Ramos (cell line): ENCODE measurements at regions not wholly inside any gene's neighbourhood (a gene's known extent, or its start where the extent isn't known, plus 50 kb on each side); places are given as distances from the start of the nearest gene placed in this dataset.

Experiments used
- in situ Hi-C: fragments of 300-500 bp; cut with MboI; formaldehyde crosslinking; loops from one replicate; pipeline ENCODE4 v1.14.3; 2022; ENCODE audit warnings: low sequenced_read_pairs; ENCODE audit not compliant: unreplicated experiment

- in situ Hi-C loops = no loop called here
Observed at GRCh38 chr15:39299486-39300267, 281.2 kb upstream of the THBS1 start.

DNA sequence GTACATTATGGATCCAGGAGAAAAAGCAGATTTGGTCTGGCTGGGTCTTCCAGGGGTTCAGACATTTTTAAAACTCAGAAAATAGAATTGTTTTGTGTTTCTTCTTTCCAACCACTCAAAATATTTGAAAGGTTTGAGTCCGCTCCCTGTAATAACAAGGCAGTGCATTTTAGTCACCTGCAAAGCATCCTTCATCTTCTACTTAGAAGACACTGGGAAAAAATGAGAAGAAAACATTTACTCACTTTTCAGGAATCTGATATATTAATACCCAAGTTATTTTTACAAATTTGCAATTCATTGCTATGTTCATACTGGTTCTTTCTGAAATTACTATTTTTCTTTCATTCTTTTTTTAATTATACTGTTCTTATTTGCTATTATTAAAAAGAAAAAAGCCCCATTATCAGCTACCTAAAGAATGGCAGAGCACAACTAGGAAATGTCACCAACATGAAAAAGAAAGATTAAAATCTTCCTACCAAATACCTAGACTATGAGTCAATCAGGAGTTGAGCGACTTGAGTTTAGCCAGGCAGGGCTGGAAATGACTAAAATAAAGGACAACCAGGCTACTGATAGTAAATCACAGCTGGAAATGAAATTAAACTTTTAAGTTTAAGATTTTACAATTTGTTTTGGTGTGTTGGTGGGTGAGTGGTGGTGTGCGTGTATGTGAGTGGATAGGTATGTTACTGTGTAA, 280.3 kb upstream of the THBS1 start:
- in situ Hi-C loops = no loop called here

DNA sequence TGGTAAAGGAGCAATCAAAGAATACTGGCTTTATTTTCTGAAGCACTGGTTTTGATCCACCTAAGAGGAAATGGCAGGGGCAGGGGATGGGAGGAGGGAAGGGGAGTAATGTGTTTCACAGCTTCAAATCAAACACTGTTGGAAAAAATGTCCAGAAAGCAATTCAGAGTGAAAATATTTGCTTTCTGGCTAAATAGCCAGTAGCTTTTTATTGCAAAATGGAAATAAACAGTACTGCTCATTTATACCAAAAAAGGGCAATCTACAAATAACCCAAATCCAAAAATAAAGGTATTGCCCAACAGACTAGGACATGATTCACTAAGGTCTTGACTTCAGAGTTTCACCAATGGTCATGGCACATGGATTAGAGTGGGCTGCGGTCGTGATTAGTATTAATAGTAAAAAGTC, 279.3 kb upstream of the THBS1 start:
- in situ Hi-C loops = no loop called here

DNA sequence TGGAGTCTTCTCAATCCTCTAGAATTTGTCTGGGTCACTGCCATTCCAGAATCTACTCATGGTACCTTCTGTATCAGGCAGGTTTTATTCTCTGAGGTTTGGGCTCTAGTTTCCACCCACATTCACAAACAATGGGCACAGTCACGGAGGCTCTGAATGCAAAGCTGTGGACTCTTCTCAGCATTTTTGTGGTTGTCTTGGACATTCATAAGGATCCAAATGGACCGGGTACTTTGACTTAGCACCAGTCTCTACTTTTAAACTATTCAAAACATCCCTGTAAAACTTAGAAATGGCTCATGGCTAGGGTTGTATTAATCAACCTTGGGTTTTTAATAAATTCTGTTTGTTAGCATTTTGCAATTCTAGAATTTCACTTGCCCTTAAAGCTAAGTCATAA, 277.9 kb upstream of the THBS1 start:
- in situ Hi-C loops = no loop called here

DNA sequence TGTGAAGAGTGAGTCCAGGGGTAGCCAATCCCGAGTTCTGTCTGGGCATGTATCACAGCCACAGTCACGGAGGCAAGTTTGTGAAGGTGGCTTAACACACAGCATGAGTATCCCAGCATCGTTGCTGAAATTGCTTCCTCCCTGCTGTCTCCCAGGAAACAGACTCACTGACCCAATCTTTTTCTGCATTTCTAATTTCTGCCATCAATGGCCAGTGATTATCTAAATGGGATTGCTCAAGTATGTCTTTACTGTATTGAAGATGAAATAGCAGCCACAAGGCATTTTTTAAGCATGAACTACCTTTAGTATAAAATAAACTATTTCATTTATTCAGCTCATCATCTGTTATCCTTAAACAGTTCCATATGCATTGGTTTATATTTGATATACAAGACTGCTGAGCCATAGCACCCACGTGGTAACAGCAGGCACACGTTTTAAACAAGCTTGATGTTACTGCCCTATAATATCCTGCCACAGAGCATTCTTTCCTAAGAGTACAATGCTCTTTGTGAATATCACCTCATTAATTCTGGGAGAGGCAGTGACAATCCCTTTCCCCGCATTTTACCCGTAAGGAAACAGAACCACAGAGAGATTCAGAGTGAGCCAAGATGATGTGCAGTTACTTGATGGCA, 276.6 kb upstream of the THBS1 start:
- in situ Hi-C loops = no loop called here

DNA sequence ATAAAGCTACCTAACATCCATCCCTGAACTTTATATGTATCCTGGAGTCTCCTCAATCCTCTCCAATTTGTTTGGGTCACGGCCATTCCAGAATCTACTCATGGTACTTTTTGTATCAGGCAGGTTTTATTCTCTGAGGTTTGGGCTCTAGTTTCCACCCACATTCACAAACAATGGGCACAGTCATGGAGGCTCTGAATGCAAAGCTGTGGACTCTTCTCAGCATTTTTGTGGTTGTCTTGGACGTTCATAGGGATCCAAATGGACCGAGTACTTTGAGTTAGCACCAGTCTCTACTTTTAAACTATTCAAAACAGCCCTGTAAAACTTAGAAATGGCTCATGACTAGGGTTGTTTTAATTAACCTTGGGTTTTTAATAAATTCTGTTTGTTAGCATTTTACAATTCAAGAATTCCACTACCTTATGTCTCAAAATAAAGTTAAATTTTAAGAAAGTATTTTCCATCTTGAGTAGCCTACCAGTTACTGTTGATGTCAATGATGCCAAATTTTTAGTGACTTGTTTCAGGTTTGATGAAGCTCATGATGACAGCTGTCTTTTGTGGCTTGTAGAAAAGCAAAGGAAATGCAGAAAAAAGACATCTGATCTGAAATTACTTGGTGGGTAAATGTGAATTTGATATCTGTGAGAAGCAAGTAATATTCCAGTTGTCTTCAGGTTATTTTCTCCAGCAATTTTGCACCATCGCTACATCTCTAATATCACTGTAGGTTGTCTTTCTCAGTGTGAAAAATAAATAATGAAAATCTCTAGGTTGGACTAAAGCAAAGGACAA, 275.7 kb upstream of the THBS1 start:
- in situ Hi-C loops = no loop called here

DNA sequence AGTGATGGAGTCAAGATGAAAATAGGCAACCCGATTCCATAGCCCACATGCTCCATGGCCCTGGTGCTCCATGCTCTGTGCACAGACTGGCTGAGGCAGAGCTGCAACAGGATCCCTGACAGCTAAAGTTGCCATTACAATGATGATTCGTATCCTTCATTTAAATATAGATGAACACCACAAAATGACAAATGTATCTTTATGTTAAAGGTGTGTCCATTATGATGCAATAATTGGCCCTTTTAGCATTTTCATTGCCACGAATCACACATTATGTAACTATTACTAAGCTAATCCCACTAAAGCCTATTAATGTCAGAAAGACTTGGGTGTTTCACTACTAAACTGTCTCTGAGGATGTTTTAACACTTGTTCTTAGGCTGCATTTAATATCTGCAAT, 270.2 kb upstream of the THBS1 start:
- in situ Hi-C loops = no loop called here

GRCh38 chr15:39312984-39313383, 267.9 kb upstream of the THBS1 start:
- in situ Hi-C loops = no loop called here

DNA sequence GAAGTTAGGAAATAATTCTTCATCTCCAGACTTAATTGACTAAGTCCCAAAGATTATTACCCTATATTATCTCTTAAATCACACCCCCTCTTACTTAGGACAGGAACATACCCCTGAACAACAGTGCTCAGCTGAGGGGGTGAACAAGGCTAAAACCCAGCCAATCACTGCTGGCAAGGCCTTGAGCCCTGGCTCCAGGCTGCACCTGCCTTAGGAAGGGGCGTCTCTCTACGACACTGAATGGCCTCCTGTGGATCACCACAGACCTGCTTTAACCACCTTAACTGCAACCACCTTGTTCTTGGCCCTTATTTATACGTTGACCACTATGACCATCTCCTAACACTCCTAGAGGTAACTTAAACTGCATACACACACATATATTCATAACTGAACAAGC, 267.4 kb upstream of the THBS1 start:
- in situ Hi-C loops = no loop called here

DNA sequence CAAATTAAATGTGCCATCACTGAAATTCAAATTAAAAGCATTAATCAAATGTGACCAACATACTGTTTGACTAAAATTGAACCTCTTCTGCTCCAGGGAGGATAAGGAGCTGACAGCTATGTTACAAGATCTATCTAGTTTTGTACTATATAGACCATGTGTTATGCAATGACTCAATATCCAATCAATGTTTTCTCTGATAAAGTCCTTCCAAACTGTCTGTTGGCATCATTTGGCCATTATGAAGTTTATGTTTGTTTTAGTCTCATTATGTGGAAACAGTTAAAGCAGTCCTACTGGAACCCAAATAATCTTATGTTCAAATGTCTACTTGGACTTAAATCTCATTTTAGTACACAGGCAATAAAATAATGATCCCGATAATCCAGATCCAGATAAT, 267.0 kb upstream of the THBS1 start:
- in situ Hi-C loops = no loop called here

DNA sequence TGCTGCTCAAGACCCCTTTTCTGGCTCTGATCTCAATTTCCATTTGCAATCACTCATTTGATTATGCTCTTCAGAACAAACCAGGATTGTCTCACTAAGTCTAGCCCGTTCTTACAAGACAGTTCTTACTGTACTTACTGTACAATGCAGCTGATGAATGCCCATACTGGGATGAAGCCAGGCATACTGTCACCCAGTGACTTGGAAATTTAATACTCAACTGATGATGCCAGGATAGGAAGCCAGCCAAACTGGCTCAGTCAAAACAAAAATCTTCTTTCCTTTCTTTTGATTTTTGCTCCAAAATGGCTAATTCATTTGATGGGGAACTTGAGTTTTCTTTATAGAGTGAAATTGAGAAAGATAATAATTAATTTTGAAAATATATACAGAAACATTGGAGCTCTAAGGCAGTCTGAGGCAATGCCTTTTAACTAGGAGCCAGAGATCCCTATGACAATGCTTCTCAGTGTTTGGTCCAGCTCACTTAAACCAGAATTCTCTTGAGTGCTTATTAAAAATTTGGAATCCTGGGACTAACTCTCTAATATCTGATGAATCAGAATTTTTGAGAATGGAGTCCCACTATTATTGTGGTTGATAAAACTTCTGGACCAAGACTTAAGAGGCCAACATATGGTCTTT, 265.6 kb upstream of the THBS1 start:
- in situ Hi-C loops = no loop called here

DNA sequence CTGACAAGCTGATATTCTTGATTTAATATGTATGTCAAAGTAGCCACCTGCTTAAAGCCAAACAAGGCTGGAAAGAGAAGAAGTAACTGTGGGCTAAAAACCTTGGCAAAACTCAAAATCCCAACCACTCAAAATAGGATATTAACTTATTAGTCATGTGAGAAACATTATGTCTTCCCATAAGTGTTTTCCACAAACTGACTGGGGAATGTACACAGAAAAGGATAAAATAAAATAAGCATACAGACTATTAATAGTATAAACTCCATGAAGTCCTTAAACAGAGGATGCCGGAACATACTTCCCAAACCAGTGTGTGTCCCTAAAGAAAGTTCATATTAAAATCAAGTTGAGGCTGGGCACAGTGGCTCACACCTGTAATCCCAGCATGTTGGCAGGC, 263.7 kb upstream of the THBS1 start:
- in situ Hi-C loops = no loop called here

DNA sequence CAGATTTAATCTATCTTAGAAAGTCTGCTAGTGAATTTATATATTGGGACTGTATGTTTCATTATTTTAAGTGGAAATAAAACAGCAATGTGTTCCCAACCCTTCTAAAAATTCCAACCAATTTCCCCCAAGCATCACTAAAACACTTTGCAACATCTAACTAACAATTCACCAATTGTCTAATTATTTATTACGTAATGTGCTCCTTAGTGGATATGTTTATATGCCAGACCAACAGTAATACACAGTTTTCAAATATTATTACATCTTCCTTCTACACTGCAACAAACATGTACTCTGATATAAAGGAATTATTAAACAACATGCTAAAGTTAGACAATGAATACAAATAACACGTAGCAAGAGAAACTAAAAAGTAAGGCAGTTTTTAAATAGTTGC, 262.6 kb upstream of the THBS1 start:
- in situ Hi-C loops = no loop called here

DNA sequence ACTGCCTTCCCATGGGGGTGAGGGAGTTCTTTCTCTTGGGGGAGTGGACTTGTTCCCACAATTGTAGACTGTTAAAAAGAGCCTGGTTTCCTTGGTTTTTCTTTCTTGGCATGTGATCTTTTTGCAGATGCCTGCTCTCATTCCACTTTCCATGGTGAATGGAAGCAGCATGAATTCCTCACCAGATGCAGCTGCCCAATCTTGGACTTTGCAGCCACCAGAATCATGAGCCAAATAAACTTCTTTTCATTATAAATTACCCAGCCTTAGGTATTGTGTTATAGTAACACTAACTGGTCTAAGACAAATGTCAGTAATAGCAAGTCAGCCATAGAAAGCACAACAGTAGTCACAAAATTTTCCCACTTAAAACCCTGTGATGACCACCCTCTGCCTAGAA, 260.5 kb upstream of the THBS1 start:
- in situ Hi-C loops = no loop called here

DNA sequence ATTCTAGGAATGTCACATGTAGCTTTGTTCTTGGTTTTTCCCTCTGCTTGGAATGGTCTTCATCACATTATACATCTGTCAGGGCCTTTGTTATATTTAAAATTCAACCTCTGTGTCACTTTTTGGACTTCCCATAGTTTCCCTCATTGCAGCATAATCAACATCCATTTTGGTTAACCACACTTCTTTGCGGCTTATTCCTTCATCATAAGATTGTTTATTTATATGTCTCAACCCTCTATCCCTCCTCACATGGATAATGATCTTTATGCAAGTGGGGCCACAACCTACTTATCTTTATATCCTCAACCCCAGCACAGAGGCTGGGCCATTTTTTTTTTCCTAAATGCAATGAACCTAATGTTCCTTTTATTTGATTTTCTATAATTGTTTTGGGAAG, 260.0 kb upstream of the THBS1 start:
- in situ Hi-C loops = no loop called here

GRCh38 chr15:39321977-39322376, 258.9 kb upstream of the THBS1 start:
- in situ Hi-C loops = no loop called here

- in situ Hi-C loops = no loop called here
Observed at GRCh38 chr15:39323157-39323556, 257.7 kb upstream of the THBS1 start.

DNA sequence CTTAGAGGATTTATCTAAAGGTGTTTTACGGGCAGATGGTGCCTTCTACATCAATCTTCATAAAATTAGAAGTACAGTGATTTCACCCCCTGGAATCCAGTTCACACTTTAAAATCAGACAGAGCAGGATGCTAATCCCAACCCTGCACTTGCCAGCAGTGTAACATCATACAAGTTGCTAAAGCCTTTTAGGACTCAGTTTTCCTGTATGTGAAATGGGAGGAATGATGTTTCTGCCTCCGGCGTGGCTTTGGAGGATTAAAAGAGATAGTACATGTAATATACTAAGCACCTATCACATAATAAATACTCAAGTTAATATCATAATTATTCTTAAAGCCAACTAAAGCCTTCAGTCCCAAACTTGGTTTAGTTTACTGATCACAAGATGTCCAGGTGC, 257.2 kb upstream of the THBS1 start:
- in situ Hi-C loops = no loop called here

- in situ Hi-C loops = no loop called here
Observed at GRCh38 chr15:39326306-39326975, 254.4 kb upstream of the THBS1 start.
